ENCODE measurements at regions not wholly inside any gene's neighbourhood (a gene's known extent, or its start where the extent isn't known, plus 50 kb on each side); places are given as distances from the start of the nearest gene placed in this dataset.
"Not testable (repeated sequence)": the region's sequence is repeated elsewhere in the genome, so short reads cannot be mapped to it uniquely, and the experiment has no call there.

- ChIA-PET CTCF (no interaction called here), POLR2A (ENCODE audit: low non-redundant PET) (no interaction called here)
- H3K27me3 ChIP-seq (replicated peaks; ENCODE audit: insufficient read depth, low read depth, low read length, poor library complexity), result no peaks in the 10 kb centered on the region
- peak overlapping the region; percentile 67 for H3K27ac ChIP-seq (ENCODE audit: low read depth, low read length, poor library complexity, severe bottlenecking)
- no peaks in the 10 kb centered on the region for H3K36me3 ChIP-seq (ENCODE audit: insufficient read depth, low read length, poor library complexity, severe bottlenecking)
- H3K4me3 ChIP-seq (ENCODE audit: low read depth, low read length, poor library complexity, severe bottlenecking), result peak overlapping the region; percentile 79
- TSS peak; percentile 48 for BruUV-seq (replicated peaks)
- H3K9me3 ChIP-seq (ENCODE audit: low read depth, low read length, poor library complexity, severe bottlenecking), result no peaks in the 10 kb centered on the region
- no peak for TF ChIP-seq CTCF (conservative IDR thresholded peaks at IDR 0.05; ENCODE audit: low read depth, low read length)
- TF ChIP-seq EZH2 (IDR thresholded peaks at IDR 0.05; ENCODE audit: borderline replicate concordance, low read depth, low read length, poor library complexity, severe bottlenecking), result no peak
- H3K4me1 ChIP-seq (ENCODE audit: insufficient read depth, low read length, poor library complexity, severe bottlenecking), result peaks cover 6% of the 10 kb centered on the region
- peak; percentile 94 for DNase-seq (ENCODE audit: low spot score)
- intact Hi-C loops (cut with micrococcal nuclease; ENCODE audit: unreplicated experiment), result no loop called here
Measured at GRCh38 chr12:65740873-65741600, 83.2 kb upstream of the HMGA2 start.

GRCh38 chr12:65741656-65742017 lies 82.6 kb upstream of the HMGA2 start:
- BruUV-seq (replicated peaks), result no TSS peak
- no peaks in the 10 kb centered on the region for H3K27me3 ChIP-seq (replicated peaks; ENCODE audit: insufficient read depth, low read depth, low read length, poor library complexity)
- no peaks in the 10 kb centered on the region for H3K9me3 ChIP-seq (ENCODE audit: low read depth, low read length, poor library complexity, severe bottlenecking)
- peak; percentile 71 for DNase-seq (ENCODE audit: low spot score)
- peak overlapping the region; percentile 81 for H3K27ac ChIP-seq (ENCODE audit: low read depth, low read length, poor library complexity, severe bottlenecking)
- H3K4me1 ChIP-seq (ENCODE audit: insufficient read depth, low read length, poor library complexity, severe bottlenecking), result peaks cover 6% of the 10 kb centered on the region
- H3K4me3 ChIP-seq (ENCODE audit: low read depth, low read length, poor library complexity, severe bottlenecking), result peak overlapping the region; percentile 79
- CTCF ChIA-PET, result no interaction called here
- TF ChIP-seq EZH2 (IDR thresholded peaks at IDR 0.05; ENCODE audit: borderline replicate concordance, low read depth, low read length, poor library complexity, severe bottlenecking), result no peak
- no peak for TF ChIP-seq CTCF (conservative IDR thresholded peaks at IDR 0.05; ENCODE audit: low read depth, low read length)
- intact Hi-C loops (cut with micrococcal nuclease; ENCODE audit: unreplicated experiment), result no loop called here
- POLR2A ChIA-PET (ENCODE audit: low non-redundant PET), result no interaction called here
- H3K36me3 ChIP-seq (ENCODE audit: insufficient read depth, low read length, poor library complexity, severe bottlenecking), result no peaks in the 10 kb centered on the region

GRCh38 chr12:65742018-65743010 lies 82.0 kb upstream of the HMGA2 start:
- peak overlapping the region; percentile 79 for H3K4me3 ChIP-seq (ENCODE audit: low read depth, low read length, poor library complexity, severe bottlenecking)
- no TSS peak for BruUV-seq (replicated peaks)
- intact Hi-C loops (cut with micrococcal nuclease; ENCODE audit: unreplicated experiment), result no loop called here
- POLR2A ChIA-PET (ENCODE audit: low non-redundant PET), result no interaction called here
- DNase-seq (ENCODE audit: low spot score), result peak; percentile 66
- H3K9me3 ChIP-seq (ENCODE audit: low read depth, low read length, poor library complexity, severe bottlenecking), result no peaks in the 10 kb centered on the region
- TF ChIP-seq CTCF (conservative IDR thresholded peaks at IDR 0.05; ENCODE audit: low read depth, low read length) (no peak), EZH2 (IDR thresholded peaks at IDR 0.05; ENCODE audit: borderline replicate concordance, low read depth, low read length, poor library complexity, severe bottlenecking) (no peak)
- H3K27me3 ChIP-seq (replicated peaks; ENCODE audit: insufficient read depth, low read depth, low read length, poor library complexity), result no peaks in the 10 kb centered on the region
- CTCF ChIA-PET, result interaction anchor here (0.5 kb wide), 1 partner anchor 100 kb away, joined by 3 read pairs; no protein-coding TSS in a partner anchor
- peak overlapping the region; percentile 81 for H3K27ac ChIP-seq (ENCODE audit: low read depth, low read length, poor library complexity, severe bottlenecking)
- peaks cover 6% of the 10 kb centered on the region for H3K4me1 ChIP-seq (ENCODE audit: insufficient read depth, low read length, poor library complexity, severe bottlenecking)
- H3K36me3 ChIP-seq (ENCODE audit: insufficient read depth, low read length, poor library complexity, severe bottlenecking), result no peaks in the 10 kb centered on the region

GRCh38 chr12:65744236-65744840 lies 79.9 kb upstream of the HMGA2 start:
- H3K9me3 ChIP-seq (ENCODE audit: low read depth, low read length, poor library complexity, severe bottlenecking); POLR2A ChIA-PET (ENCODE audit: low non-redundant PET); H3K4me3 ChIP-seq (ENCODE audit: low read depth, low read length, poor library complexity, severe bottlenecking): not testable (repeated sequence)

More at GRCh38 chr12:65744236-65744840, 79.9 kb upstream of the HMGA2 start:
- H3K27ac ChIP-seq (ENCODE audit: low read depth, low read length, poor library complexity, severe bottlenecking); CTCF ChIA-PET; H3K27me3 ChIP-seq (replicated peaks; ENCODE audit: insufficient read depth, low read depth, low read length, poor library complexity); H3K4me1 ChIP-seq (ENCODE audit: insufficient read depth, low read length, poor library complexity, severe bottlenecking); BruUV-seq (replicated peaks); DNase-seq (ENCODE audit: low spot score); H3K36me3 ChIP-seq (ENCODE audit: insufficient read depth, low read length, poor library complexity, severe bottlenecking); intact Hi-C loops (cut with micrococcal nuclease; ENCODE audit: unreplicated experiment): not testable (repeated sequence)
